ENCODE measurements at regions not wholly inside any gene's neighbourhood (a gene's known extent, or its start where the extent isn't known, plus 50 kb on each side); places are given as distances from the start of the nearest gene placed in this dataset.

- H3K4me1 ChIP-seq (ENCODE audit: insufficient read depth, low read length) = peaks cover 40% of the 10 kb centered on the region
- no peaks in the 10 kb centered on the region for H3K36me3 ChIP-seq (ENCODE audit: insufficient read depth, low read length)
- WGBS = 97% methylated on average over 2 of the region's 3 CpGs
- H3K27ac ChIP-seq (ENCODE audit: low read depth, low read length) = no peak overlapping the region
- no peaks in the 10 kb centered on the region for H3K27me3 ChIP-seq (ENCODE audit: insufficient read depth, low read length)
- no peaks in the 10 kb centered on the region for H3K9me3 ChIP-seq (ENCODE audit: insufficient read depth, low read depth, low read length)
- H3K9ac ChIP-seq (ENCODE audit: low read depth, low read length) = no peak overlapping the region
- no peak overlapping the region for H3K4me3 ChIP-seq (ENCODE audit: low read length)
Observed at GRCh38 chr9:13426606-13427005, 147.1 kb upstream of the MPDZ start.

DNA sequence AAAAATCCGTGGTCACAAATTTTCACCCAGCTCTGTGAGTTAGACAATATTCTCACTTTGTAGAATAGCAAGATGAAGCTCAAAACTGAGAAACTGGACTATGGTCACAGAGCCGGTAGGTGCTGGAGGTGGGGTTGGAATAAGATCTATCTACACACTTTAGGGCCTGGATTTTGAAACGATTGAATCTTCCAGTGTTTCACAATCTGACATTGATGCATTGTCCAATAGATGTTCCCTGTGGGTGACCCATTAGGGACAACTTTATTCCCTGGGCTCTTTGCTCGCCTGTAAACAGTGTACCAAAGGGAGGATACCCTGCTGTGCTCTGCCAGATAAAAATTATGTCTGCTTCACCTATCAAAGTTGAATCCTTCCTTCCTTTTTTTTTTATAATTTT, 145.4 kb upstream of the MPDZ start:
- Histone ChIP-seq H3K36me3 (ENCODE audit: insufficient read depth, low read length) (no peaks in the 10 kb centered on the region), H3K4me1 (ENCODE audit: insufficient read depth, low read length) (peaks cover 23% of the 10 kb centered on the region), H3K27ac (ENCODE audit: low read depth, low read length) (no peak overlapping the region), H3K9ac (ENCODE audit: low read depth, low read length) (no peak overlapping the region), H3K27me3 (ENCODE audit: insufficient read depth, low read length) (no peaks in the 10 kb centered on the region), H3K9me3 (ENCODE audit: insufficient read depth, low read depth, low read length) (no peaks in the 10 kb centered on the region), H3K4me3 (ENCODE audit: low read length) (no peak overlapping the region)
- WGBS = 91% methylated on average over 4 of the region's 4 CpGs

GRCh38 chr9:13424204-13424603, 144.7 kb upstream of the MPDZ start:
- 87% methylated on average over 6 of the region's 6 CpGs for WGBS
- Histone ChIP-seq H3K27me3 (ENCODE audit: insufficient read depth, low read length) (no peaks in the 10 kb centered on the region), H3K36me3 (ENCODE audit: insufficient read depth, low read length) (no peaks in the 10 kb centered on the region), H3K9me3 (ENCODE audit: insufficient read depth, low read depth, low read length) (no peaks in the 10 kb centered on the region), H3K4me3 (ENCODE audit: low read length) (no peak overlapping the region), H3K9ac (ENCODE audit: low read depth, low read length) (no peak overlapping the region), H3K27ac (ENCODE audit: low read depth, low read length) (no peak overlapping the region), H3K4me1 (ENCODE audit: insufficient read depth, low read length) (peaks cover 16% of the 10 kb centered on the region)

- H3K27me3 ChIP-seq (ENCODE audit: insufficient read depth, low read length) = no peaks in the 10 kb centered on the region
- H3K4me3 ChIP-seq (ENCODE audit: low read length) = no peak overlapping the region
- H3K9me3 ChIP-seq (ENCODE audit: insufficient read depth, low read depth, low read length) = no peaks in the 10 kb centered on the region
- H3K36me3 ChIP-seq (ENCODE audit: insufficient read depth, low read length) = no peaks in the 10 kb centered on the region
- H3K27ac ChIP-seq (ENCODE audit: low read depth, low read length) = no peak overlapping the region
- H3K4me1 ChIP-seq (ENCODE audit: insufficient read depth, low read length) = no peaks in the 10 kb centered on the region
- H3K9ac ChIP-seq (ENCODE audit: low read depth, low read length) = no peak overlapping the region
Observed at GRCh38 chr9:13414349-13414748, 134.9 kb upstream of the MPDZ start.

DNA sequence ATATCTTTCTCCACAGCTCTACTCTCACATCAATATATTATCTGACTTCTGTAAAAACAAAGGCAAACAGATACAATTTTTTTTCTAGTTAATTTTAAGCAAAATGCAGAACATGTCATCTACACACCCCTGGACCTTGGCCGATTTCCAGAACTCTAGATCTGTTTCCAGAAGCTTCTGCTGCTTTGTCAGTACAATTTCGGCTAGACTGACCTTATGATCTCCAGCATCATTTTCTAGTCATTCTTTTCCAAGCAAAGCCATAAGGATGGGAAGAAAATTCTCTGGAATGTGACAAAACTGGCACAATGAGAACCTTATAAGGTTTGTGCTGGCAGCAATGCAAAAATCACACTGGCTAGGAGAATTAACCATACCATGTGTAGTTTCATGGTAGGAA, 132.8 kb upstream of the MPDZ start:
- Histone ChIP-seq H3K4me1 (ENCODE audit: insufficient read depth, low read length) (no peaks in the 10 kb centered on the region), H3K27me3 (ENCODE audit: insufficient read depth, low read length) (no peaks in the 10 kb centered on the region), H3K9ac (ENCODE audit: low read depth, low read length) (no peak overlapping the region), H3K36me3 (ENCODE audit: insufficient read depth, low read length) (no peaks in the 10 kb centered on the region), H3K27ac (ENCODE audit: low read depth, low read length) (no peak overlapping the region), H3K4me3 (ENCODE audit: low read length) (no peak overlapping the region), H3K9me3 (ENCODE audit: insufficient read depth, low read depth, low read length) (no peaks in the 10 kb centered on the region)
- WGBS = 90% methylated on average over 2 of the region's 2 CpGs

DNA sequence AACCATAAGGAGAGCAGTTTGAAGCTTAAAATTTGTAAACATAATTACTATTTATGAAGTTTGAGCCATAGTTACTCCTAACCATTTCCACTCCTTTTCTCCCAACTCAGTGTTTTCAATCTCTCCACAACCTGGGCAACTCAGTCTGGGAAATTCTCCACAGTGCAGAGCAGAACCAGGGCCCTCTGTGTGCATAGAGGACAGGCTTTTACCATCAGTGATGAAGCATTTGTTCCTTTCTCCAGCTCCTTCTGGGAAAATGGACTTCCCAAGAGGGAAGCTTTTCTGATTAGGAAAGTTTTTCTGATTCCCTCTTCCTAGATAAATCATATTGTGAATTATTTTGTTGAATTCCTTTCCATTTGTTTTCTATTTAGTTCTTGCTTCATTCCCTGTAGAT, 132.3 kb upstream of the MPDZ start:
- H3K9ac ChIP-seq (ENCODE audit: low read depth, low read length) = no peak overlapping the region
- no peak overlapping the region for H3K4me3 ChIP-seq (ENCODE audit: low read length)
- no peak overlapping the region for H3K27ac ChIP-seq (ENCODE audit: low read depth, low read length)
- H3K36me3 ChIP-seq (ENCODE audit: insufficient read depth, low read length) = no peaks in the 10 kb centered on the region
- H3K4me1 ChIP-seq (ENCODE audit: insufficient read depth, low read length) = no peaks in the 10 kb centered on the region
- H3K9me3 ChIP-seq (ENCODE audit: insufficient read depth, low read depth, low read length) = no peaks in the 10 kb centered on the region
- no peaks in the 10 kb centered on the region for H3K27me3 ChIP-seq (ENCODE audit: insufficient read depth, low read length)

- H3K27ac ChIP-seq (ENCODE audit: low read depth, low read length) = no peak overlapping the region
- WGBS = 88% methylated on average over 2 of the region's 2 CpGs
Observed at GRCh38 chr9:13410566-13411031, 131.1 kb upstream of the MPDZ start.

DNA sequence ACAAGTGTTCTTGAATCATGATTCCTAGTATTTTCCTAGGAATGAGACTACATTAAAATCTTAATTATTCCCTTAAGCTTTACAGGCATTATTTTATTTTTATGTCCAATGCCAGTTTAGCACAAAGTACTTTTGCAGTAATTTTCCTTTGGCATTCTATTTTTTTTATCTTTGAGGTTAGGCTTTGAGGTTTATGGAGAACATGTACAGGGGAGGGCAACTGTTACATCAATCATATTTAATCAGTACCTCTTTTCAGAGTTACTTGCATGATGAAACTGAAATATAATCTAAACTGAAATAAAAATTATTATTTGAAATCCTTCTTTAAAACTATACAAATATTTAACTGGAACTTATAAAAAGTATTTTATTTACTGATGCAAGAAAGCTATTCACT, 118.2 kb upstream of the MPDZ start:
- H3K9ac ChIP-seq (ENCODE audit: low read depth, low read length) = no peak overlapping the region
- H3K27me3 ChIP-seq (ENCODE audit: insufficient read depth, low read length) = no peaks in the 10 kb centered on the region
- H3K4me1 ChIP-seq (ENCODE audit: insufficient read depth, low read length) = no peaks in the 10 kb centered on the region
- H3K9me3 ChIP-seq (ENCODE audit: insufficient read depth, low read depth, low read length) = no peaks in the 10 kb centered on the region
- no peak overlapping the region for H3K27ac ChIP-seq (ENCODE audit: low read depth, low read length)
- no peak overlapping the region for H3K4me3 ChIP-seq (ENCODE audit: low read length)
- H3K36me3 ChIP-seq (ENCODE audit: insufficient read depth, low read length) = no peaks in the 10 kb centered on the region

More at GRCh38 chr9:13410566-13411031, 131.1 kb upstream of the MPDZ start:
- H3K9me3 ChIP-seq (ENCODE audit: insufficient read depth, low read depth, low read length) = no peaks in the 10 kb centered on the region
- no peaks in the 10 kb centered on the region for H3K27me3 ChIP-seq (ENCODE audit: insufficient read depth, low read length)
- no peaks in the 10 kb centered on the region for H3K4me1 ChIP-seq (ENCODE audit: insufficient read depth, low read length)
- H3K9ac ChIP-seq (ENCODE audit: low read depth, low read length) = no peak overlapping the region
- H3K36me3 ChIP-seq (ENCODE audit: insufficient read depth, low read length) = no peaks in the 10 kb centered on the region
- H3K4me3 ChIP-seq (ENCODE audit: low read length) = no peak overlapping the region

DNA sequence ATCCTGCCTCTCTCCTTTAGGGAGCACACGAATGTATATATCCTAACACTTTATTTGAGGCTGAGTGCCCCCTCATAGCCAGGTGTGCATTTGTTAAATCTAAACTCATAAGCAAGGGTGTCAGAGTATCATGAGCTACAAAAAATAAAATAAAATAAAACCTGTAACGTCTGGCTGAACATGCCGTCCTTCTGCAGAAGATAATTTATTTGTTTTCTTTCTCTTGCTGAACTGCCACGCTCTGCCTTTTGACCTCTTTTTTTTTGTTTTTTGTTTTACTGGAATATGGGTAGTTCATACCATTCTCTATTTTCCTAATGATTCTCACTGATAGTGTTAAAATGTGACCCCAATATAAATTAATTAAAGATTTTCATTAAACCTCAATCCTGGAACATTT, 117.7 kb upstream of the MPDZ start:
- WGBS = 90% methylated on average over 3 of the region's 4 CpGs
- H3K36me3 ChIP-seq (ENCODE audit: insufficient read depth, low read length) = no peaks in the 10 kb centered on the region
- H3K9ac ChIP-seq (ENCODE audit: low read depth, low read length) = no peak overlapping the region
- H3K27me3 ChIP-seq (ENCODE audit: insufficient read depth, low read length) = no peaks in the 10 kb centered on the region
- H3K9me3 ChIP-seq (ENCODE audit: insufficient read depth, low read depth, low read length) = no peaks in the 10 kb centered on the region
- no peak overlapping the region for H3K27ac ChIP-seq (ENCODE audit: low read depth, low read length)
- H3K4me1 ChIP-seq (ENCODE audit: insufficient read depth, low read length) = no peaks in the 10 kb centered on the region
- H3K4me3 ChIP-seq (ENCODE audit: low read length) = no peak overlapping the region

DNA sequence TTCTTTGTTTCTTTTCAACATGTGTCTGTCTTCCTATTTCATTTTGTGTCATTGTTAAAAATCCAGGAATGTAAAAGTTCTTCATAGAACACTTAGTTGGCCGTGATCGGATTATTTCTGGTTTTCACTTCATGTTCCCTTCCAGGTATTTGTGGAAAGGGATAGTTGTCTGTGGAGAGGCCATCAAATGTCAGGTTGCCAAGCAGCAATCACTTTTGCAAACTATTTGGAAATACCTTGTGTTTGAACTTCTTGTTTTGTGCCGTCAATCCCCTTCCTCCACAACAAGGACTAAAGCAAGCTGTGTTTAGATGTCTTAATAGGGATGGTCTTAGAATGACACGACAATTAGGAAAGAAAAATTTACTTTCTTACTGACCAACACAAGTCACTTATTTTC, 116.9 kb upstream of the MPDZ start:
- Histone ChIP-seq H3K9ac (ENCODE audit: low read depth, low read length) (no peak overlapping the region), H3K36me3 (ENCODE audit: insufficient read depth, low read length) (no peaks in the 10 kb centered on the region), H3K4me3 (ENCODE audit: low read length) (no peak overlapping the region), H3K27ac (ENCODE audit: low read depth, low read length) (no peak overlapping the region), H3K4me1 (ENCODE audit: insufficient read depth, low read length) (no peaks in the 10 kb centered on the region), H3K9me3 (ENCODE audit: insufficient read depth, low read depth, low read length) (no peaks in the 10 kb centered on the region), H3K27me3 (ENCODE audit: insufficient read depth, low read length) (no peaks in the 10 kb centered on the region)
- WGBS = 97% methylated on average over 3 of the region's 4 CpGs

DNA sequence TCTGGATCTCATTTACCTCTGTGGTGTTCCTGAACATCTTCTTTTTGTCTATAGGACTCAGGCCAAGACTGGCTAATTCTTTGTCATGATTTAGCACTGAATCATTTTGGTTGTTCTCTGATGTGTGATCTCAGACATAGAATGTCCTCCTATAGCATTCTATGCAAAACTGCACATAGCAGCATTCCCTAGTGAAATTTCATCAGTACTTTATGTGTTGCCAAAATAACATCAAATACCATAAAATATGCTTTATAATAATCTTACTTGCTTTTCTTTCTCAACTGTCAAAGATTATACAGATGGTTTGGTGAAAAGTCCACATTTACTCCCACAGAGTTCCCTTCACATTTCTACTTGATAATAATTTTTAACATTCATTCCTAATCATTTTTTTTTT, 115.7 kb upstream of the MPDZ start:
- Histone ChIP-seq H3K9ac (ENCODE audit: low read depth, low read length) (no peak overlapping the region), H3K9me3 (ENCODE audit: insufficient read depth, low read depth, low read length) (no peaks in the 10 kb centered on the region), H3K4me1 (ENCODE audit: insufficient read depth, low read length) (no peaks in the 10 kb centered on the region), H3K4me3 (ENCODE audit: low read length) (no peak overlapping the region), H3K36me3 (ENCODE audit: insufficient read depth, low read length) (no peaks in the 10 kb centered on the region), H3K27ac (ENCODE audit: low read depth, low read length) (no peak overlapping the region), H3K27me3 (ENCODE audit: insufficient read depth, low read length) (no peaks in the 10 kb centered on the region)

DNA sequence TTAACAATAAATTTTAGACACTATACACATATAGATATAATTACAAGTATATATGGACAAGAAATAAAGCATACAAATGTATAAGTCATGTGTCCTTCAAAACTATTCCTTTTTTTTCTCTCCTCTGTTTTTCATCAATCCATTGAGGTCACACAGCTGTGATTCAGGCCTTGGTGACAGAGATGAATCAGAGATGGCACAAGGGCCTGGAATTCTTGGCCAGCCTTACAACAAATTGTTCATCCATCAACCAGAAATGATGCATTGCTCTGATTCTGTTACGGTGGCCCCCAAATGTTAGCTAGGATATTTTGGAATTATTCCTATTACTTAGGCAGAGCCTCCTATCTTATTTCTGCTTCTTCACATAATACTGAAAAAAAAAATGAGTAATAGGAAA, 108.7 kb upstream of the MPDZ start:
- H3K27ac ChIP-seq (ENCODE audit: low read depth, low read length) = no peak overlapping the region
- no peaks in the 10 kb centered on the region for H3K27me3 ChIP-seq (ENCODE audit: insufficient read depth, low read length)
- no peak overlapping the region for H3K4me3 ChIP-seq (ENCODE audit: low read length)
- no peaks in the 10 kb centered on the region for H3K36me3 ChIP-seq (ENCODE audit: insufficient read depth, low read length)
- H3K9me3 ChIP-seq (ENCODE audit: insufficient read depth, low read depth, low read length) = peaks cover 7% of the 10 kb centered on the region; the same call in 1 of the 2 replicates
- no peak overlapping the region for H3K9ac ChIP-seq (ENCODE audit: low read depth, low read length)
- no CpG with 5 or more reads among the region's 1 CpG for WGBS
- no peaks in the 10 kb centered on the region for H3K4me1 ChIP-seq (ENCODE audit: insufficient read depth, low read length)
